Nephron (organoid): ENCODE measurements at regions not wholly inside any gene's neighbourhood (a gene's known extent, or its start where the extent isn't known, plus 50 kb on each side); places are given as distances from the start of the nearest gene placed in this dataset.

Source experiments
- H3K27ac Mint-ChIP-seq, 3 experiments: 2 replicates each; pipeline ENCODE4 v1.8.0; 2020; ENCODE audit warnings: mixed read lengths in 3 of 3, mild to moderate bottlenecking in 2 of 3, moderate library complexity in 1 of 3
- H3K27me3 Mint-ChIP-seq: 2 replicates; pipeline ENCODE4 v1.8.0; 2021; ENCODE audit warnings: low read depth, mild to moderate bottlenecking, moderate library complexity, mixed read lengths
- H3K36me3 Mint-ChIP-seq: 2 replicates; pipeline ENCODE4 v1.8.0; 2020; ENCODE audit warnings: low read depth, mixed read lengths
- H3K4me1 Mint-ChIP-seq: 2 replicates; pipeline ENCODE4 v1.8.0; 2020; ENCODE audit warnings: mixed read lengths
- H3K4me3 Mint-ChIP-seq, 3 experiments: 2 replicates each; pipeline ENCODE4 v1.8.0; 2020; ENCODE audit warnings: mild to moderate bottlenecking in 3 of 3, mixed read lengths in 3 of 3, moderate library complexity in 2 of 3
- H3K9me3 Mint-ChIP-seq: 2 replicates; pipeline ENCODE4 v1.8.0; 2020; ENCODE audit warnings: mixed read lengths
- TF ChIP-seq, protein P1 (sequence below), 3 experiments: fragments of 200-600 bp; sonication (generic); IDR thresholded peaks; one replicate each; pipeline ENCODE4 v1.5.0; 2021; ENCODE audit warnings: antibody characterized with exemption in 3 of 3; ENCODE audit not compliant: unreplicated experiment in 3 of 3

DNA sequence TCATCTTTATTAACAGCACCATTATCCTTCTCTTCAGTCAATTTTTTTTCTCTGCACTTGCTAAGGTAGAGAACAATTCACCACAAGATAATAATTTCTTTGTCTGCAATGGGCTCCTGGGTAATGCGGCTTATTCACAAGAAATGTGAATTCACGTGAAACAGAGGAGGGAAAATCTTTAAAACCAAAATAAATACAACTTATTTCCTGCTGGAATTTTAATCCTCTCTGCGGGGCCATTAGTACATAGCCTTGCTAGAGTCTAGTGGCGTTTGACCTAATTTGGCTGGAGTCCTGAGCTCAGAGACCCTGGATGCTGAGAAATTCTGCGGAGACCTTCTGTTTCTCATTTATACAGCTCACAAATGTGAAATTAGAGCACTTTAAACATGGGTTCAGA is 319.3 kb upstream of the MMADHC start:
- TF ChIP-seq, protein P1, sequence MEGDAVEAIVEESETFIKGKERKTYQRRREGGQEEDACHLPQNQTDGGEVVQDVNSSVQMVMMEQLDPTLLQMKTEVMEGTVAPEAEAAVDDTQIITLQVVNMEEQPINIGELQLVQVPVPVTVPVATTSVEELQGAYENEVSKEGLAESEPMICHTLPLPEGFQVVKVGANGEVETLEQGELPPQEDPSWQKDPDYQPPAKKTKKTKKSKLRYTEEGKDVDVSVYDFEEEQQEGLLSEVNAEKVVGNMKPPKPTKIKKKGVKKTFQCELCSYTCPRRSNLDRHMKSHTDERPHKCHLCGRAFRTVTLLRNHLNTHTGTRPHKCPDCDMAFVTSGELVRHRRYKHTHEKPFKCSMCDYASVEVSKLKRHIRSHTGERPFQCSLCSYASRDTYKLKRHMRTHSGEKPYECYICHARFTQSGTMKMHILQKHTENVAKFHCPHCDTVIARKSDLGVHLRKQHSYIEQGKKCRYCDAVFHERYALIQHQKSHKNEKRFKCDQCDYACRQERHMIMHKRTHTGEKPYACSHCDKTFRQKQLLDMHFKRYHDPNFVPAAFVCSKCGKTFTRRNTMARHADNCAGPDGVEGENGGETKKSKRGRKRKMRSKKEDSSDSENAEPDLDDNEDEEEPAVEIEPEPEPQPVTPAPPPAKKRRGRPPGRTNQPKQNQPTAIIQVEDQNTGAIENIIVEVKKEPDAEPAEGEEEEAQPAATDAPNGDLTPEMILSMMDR (IDR thresholded peaks at IDR 0.05; ENCODE audit: unreplicated experiment in 3 of 3) = no peak
- no peak overlapping the region for H3K4me3 Mint-ChIP-seq

DNA sequence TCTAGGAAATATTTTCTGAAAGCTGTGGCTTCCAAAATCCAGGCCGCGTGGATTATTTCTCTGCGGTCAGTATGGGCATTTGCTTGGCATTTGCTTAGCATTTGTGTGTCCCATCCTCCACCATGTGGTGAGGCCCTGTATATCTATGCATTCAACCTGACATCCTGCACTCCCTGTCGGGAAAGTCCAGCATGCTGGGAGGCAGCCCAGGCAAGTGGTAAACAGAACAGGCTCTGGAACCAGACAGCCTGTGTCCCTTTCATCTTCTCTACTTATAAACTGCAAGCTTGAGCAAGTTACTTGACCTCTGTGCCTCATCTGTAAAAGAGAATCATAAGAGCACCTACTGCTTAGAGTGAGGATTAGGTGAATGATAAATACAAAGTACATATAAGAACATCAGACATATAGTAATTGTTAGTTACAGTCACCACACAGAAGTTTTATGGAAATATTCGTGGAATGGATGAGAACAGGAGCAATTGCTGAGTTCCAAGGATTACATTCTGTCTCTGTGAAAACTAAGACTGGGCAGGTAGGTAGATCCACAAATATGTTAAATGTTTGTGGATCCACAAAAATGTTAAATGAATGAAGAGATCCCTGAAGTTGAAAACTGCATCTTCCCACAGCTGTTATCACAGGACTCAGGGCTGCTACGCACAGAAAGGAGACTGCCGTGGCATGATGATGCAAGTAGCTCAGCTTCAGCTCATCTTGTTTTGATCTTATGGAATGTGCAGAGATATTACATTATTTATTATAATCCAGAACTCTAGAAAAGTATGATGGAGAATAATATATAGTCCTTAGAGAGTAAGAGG is 317.0 kb upstream of the MMADHC start:
- TF ChIP-seq, protein P1 (IDR thresholded peaks at IDR 0.05; ENCODE audit: unreplicated experiment in 3 of 3) = no peak
- H3K4me1 Mint-ChIP-seq = peaks cover 21% of the 10 kb centered on the region
- no peak overlapping the region for H3K4me3 Mint-ChIP-seq
- no peaks in the 10 kb centered on the region for H3K36me3 Mint-ChIP-seq
- H3K27me3 Mint-ChIP-seq = no peaks in the 10 kb centered on the region
- no peaks in the 10 kb centered on the region for H3K9me3 Mint-ChIP-seq
- H3K27ac Mint-ChIP-seq = no peak overlapping the region

More for the DNA sequence above, 319.3 kb upstream of the MMADHC start:
- Mint-ChIP-seq H3K27me3 (no peaks in the 10 kb centered on the region), H3K36me3 (no peaks in the 10 kb centered on the region), H3K9me3 (peaks cover 9% of the 10 kb centered on the region), H3K4me1 (peaks cover 22% of the 10 kb centered on the region), H3K27ac (peak overlapping the region in 2 of 3 experiments; percentile 14 to 51)

DNA sequence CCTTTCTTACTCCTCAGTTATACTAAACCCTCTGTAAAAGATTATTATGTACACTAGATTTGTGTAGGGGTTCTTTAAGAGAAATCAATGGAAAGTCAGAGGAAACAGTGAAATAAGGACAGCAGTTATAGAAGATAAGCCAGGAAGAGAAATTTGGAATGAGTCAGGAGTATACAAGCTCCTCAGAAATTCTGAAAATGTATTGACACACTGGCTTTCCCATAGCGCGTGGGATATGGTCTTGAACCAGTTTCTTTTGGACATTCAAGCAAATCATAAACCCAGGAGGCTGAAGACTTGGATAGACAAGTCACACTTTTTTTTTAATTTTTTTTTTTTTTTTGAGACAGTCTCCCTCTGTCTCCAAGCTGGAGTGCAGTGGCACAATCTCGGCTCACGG is 316.1 kb upstream of the MMADHC start:
- TF ChIP-seq, protein P1 (IDR thresholded peaks at IDR 0.05; ENCODE audit: unreplicated experiment in 3 of 3) = no peak
- H3K4me3 Mint-ChIP-seq = no peak overlapping the region
- no peaks in the 10 kb centered on the region for H3K27me3 Mint-ChIP-seq

DNA sequence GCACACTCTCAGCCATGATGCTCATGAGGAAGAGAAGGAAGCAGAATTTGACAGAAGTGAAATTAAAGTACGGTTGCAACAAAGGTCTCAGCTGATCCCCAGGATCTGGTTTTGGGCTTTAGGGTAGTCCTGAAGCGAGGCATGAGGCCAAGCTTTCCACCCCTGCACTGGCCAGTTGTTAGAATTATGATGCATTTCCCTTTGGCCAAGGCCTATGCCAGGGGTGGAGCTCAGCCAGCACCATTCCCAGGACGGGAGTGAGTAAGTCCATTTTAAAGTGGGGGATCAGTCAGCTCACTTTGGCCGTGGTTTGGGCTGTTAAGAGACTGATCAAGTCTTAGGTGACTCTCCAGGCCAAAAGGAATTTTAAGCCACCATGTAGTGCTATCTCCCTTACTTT is 314.5 kb upstream of the MMADHC start:
- H3K27ac Mint-ChIP-seq = no peak overlapping the region
- H3K4me3 Mint-ChIP-seq = no peak overlapping the region
- no peaks in the 10 kb centered on the region for H3K27me3 Mint-ChIP-seq
- no peaks in the 10 kb centered on the region for H3K9me3 Mint-ChIP-seq
- TF ChIP-seq, protein P1 (IDR thresholded peaks at IDR 0.05; ENCODE audit: unreplicated experiment in 3 of 3) = no peak
- peaks cover 4% of the 10 kb centered on the region for H3K4me1 Mint-ChIP-seq
- no peaks in the 10 kb centered on the region for H3K36me3 Mint-ChIP-seq

More for the DNA sequence above, 316.1 kb upstream of the MMADHC start:
- Mint-ChIP-seq H3K36me3 (no peaks in the 10 kb centered on the region), H3K27ac (no peak overlapping the region), H3K4me1 (peaks cover 11% of the 10 kb centered on the region), H3K9me3 (no peaks in the 10 kb centered on the region)

GRCh38 chr2:149901231-149901859 is 313.8 kb upstream of the MMADHC start:
- no peaks in the 10 kb centered on the region for H3K36me3 Mint-ChIP-seq
- no peak overlapping the region for H3K27ac Mint-ChIP-seq
- no peaks in the 10 kb centered on the region for H3K27me3 Mint-ChIP-seq
- H3K4me3 Mint-ChIP-seq = no peak overlapping the region
- H3K4me1 Mint-ChIP-seq = no peaks in the 10 kb centered on the region
- no peaks in the 10 kb centered on the region for H3K9me3 Mint-ChIP-seq
- TF ChIP-seq, protein P1 (IDR thresholded peaks at IDR 0.05; ENCODE audit: unreplicated experiment in 3 of 3) = no peak
